ENCODE measurements at regions not wholly inside any gene's neighbourhood (a gene's known extent, or its start where the extent isn't known, plus 50 kb on each side); places are given as distances from the start of the nearest gene placed in this dataset.
"Not testable (repeated sequence)": the region's sequence is repeated elsewhere in the genome, so short reads cannot be mapped to it uniquely, and the experiment has no call there.

DNA sequence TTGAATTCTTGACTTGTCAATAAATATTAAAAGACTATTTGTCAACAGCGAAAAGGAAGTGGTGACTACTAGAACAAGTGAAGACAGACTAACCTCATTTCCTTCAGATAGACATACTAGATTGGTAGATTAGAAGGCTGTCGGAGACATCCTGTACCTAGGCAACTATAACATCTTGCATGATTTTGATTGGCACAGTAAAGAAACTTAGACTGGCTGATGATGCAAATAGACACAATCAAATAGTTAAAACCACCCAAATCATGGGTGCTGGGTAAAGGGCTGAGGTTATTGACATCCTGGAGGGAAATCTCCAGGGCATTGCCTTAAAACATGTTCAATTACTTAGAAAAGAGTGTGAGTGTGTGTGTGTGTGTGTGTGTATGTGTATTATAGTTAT, 85.9 kb upstream of the EDEM3 start:
- no peak for FAIRE-seq
- no peak for TF ChIP-seq POU2F2 (IDR thresholded peaks at IDR 0.05; ENCODE audit: low read depth, low read length)
- no peak for TF ChIP-seq TAF1 (IDR thresholded peaks at IDR 0.05; ENCODE audit: low read depth, low read length)
- no peak for TF ChIP-seq POLR2AphosphoS5 (IDR thresholded peaks at IDR 0.05; ENCODE audit: low read depth, low read length)
- no peak for TF ChIP-seq PAX5 (IDR thresholded peaks at IDR 0.05; ENCODE audit: insufficient read depth, low read length, severe bottlenecking)
- TF ChIP-seq SPI1 (IDR thresholded peaks at IDR 0.05; ENCODE audit: low read depth, low read length): no peak
- DNase-seq (ENCODE audit: insufficient read length, low spot score): no peak

DNA sequence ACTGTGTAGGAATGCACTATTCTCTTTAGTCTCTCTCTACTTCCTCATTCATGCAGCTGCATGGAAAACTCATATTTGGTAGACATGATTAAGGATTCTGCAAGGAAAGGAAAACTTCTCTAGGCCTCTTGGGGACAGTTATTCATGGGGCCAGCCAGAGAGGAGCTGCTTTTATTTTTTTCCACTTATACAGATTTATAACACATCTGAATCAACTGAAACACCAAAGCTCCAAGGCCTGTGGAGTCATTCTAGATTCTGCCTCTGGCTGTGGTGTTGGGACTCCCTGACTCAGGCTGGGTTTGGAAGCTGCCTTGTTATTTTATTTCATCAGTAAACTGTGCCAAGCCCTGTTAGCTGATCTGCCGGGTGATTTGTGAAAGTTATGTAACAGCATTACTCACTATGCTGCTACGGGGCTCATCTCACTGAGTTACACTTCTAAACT, 83.9 kb upstream of the EDEM3 start:
- FAIRE-seq (no peak), DNase-seq (ENCODE audit: insufficient read length, low spot score) (no peak)
- TF ChIP-seq TAF1 (IDR thresholded peaks at IDR 0.05; ENCODE audit: low read depth, low read length) (no peak), POLR2AphosphoS5 (IDR thresholded peaks at IDR 0.05; ENCODE audit: low read depth, low read length) (no peak), SPI1 (IDR thresholded peaks at IDR 0.05; ENCODE audit: low read depth, low read length) (no peak), PAX5 (IDR thresholded peaks at IDR 0.05; ENCODE audit: insufficient read depth, low read length, severe bottlenecking) (no peak), POU2F2 (IDR thresholded peaks at IDR 0.05; ENCODE audit: low read depth, low read length) (no peak), POLR2A (IDR thresholded peaks at IDR 0.05; ENCODE audit: low read depth, low read length) (no peak)

DNA sequence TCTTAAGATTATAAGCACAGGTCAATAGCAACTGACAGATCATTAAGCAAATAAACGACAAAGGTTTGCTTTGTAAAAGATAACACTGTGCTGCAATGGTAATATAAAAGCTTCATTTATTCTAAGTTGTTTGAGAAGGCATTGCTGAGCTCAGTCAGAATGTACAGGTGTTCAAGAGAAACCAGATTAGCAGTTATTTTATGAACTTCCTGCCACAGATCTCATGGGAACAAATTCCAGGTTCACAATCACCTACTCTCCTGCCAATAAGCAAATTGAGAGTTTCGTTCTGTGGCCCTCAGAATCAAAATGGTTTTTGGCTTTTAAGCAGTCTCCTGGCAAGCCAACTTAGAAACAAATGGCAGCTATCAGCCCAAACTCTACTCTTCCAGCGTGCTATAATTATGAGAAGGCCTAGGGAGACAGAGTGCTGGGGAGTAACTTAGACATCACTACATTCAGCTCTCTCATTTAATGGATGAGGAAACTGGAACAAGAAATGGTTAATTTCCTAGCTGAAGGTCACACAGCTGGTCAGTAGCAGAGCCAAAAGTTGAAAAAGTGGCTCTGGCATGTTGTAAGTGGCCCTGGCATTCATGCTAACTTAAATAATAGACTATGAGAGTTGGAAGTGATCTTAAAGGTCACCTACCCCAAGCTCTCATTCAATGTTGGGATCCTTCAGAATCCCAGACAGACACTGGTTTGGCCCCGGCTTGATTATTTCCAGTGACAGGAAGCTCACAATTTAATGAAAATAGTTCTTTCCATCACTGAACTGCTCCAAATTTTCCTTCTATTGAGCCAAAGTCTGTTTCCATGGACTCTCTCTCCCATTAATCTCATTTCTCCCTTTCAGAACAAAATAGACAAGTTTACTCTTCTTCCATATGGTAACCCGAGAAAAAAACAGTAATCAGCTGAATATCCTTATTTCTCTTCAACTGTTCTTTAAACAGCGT, 82.6 kb upstream of the EDEM3 start:
- TF ChIP-seq POLR2A (IDR thresholded peaks at IDR 0.05; ENCODE audit: low read depth, low read length): no peak
- TF ChIP-seq POLR2AphosphoS5 (IDR thresholded peaks at IDR 0.05; ENCODE audit: low read depth, low read length): no peak
- no peak for TF ChIP-seq TAF1 (IDR thresholded peaks at IDR 0.05; ENCODE audit: low read depth, low read length)
- no peak for TF ChIP-seq PAX5 (IDR thresholded peaks at IDR 0.05; ENCODE audit: insufficient read depth, low read length, severe bottlenecking)
- no peak for TF ChIP-seq SPI1 (IDR thresholded peaks at IDR 0.05; ENCODE audit: low read depth, low read length)
- TF ChIP-seq POU2F2 (IDR thresholded peaks at IDR 0.05; ENCODE audit: low read depth, low read length): no peak
- FAIRE-seq: peak; percentile 40
- no peak for DNase-seq (ENCODE audit: insufficient read length, low spot score)

DNA sequence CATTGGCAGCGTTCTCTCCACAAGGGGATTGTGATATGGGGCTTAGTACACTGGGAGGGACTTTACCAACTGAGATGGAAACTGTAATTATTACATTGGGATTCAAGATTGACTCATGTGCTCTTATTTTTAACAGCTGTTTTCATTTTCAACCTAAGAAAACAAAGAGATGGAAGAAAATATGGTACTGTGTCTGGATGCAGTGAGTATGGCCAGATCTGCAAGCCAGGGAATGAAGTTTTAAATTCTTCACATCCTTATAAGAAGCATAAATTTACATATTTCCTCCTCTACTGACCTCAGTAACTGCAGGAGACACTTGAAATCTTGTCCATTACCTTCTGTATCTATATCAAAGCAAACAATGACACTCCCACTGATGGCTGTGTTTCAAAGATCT, 81.5 kb upstream of the EDEM3 start:
- no peak for DNase-seq (ENCODE audit: insufficient read length, low spot score)
- no peak for FAIRE-seq
- TF ChIP-seq POLR2A (IDR thresholded peaks at IDR 0.05; ENCODE audit: low read depth, low read length) (no peak), POU2F2 (IDR thresholded peaks at IDR 0.05; ENCODE audit: low read depth, low read length) (no peak), SPI1 (IDR thresholded peaks at IDR 0.05; ENCODE audit: low read depth, low read length) (no peak), PAX5 (IDR thresholded peaks at IDR 0.05; ENCODE audit: insufficient read depth, low read length, severe bottlenecking) (no peak), TAF1 (IDR thresholded peaks at IDR 0.05; ENCODE audit: low read depth, low read length) (no peak), POLR2AphosphoS5 (IDR thresholded peaks at IDR 0.05; ENCODE audit: low read depth, low read length) (no peak)

DNA sequence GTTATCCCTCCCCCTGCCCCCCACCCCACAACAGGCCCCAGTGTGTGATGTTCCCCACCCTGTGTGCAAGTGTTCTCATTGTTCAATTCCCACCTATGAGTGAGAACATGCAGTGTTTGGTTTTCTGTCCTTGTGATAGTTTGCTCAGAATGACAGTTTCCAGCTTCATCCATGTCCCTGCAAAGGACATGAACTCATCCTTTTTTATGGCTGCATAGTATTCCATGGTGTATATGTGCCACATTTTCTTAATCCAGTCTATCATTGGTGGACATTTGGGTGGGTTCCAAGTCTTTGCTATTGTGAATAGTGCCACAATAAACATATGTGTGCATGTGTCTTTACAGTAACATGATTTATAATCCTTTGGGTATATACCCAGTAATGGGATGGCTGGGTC, 79.3 kb upstream of the EDEM3 start:
- not testable (repeated sequence) for DNase-seq (ENCODE audit: insufficient read length, low spot score); FAIRE-seq

DNA sequence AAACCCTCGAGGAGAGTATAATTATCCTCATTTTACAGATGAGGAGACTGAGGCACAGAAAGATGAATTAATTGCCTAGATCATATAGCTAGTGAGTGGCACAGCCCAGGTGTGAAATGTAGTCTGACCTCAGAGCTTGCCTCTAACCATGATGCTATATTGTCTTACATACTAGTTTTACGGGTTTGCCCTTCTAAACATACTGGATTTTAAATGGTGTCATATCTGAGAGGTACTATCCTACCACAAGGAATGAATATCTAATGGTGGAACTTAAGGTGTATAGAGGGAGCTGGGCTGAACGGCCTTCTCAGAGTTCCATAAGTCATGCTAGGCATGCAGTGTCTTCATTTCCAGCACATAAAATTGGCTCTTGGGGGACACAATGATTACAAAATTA, 77.9 kb upstream of the EDEM3 start:
- FAIRE-seq: no peak
- DNase-seq (ENCODE audit: insufficient read length, low spot score): no peak
- TF ChIP-seq PAX5 (IDR thresholded peaks at IDR 0.05; ENCODE audit: insufficient read depth, low read length, severe bottlenecking): no peak
- TF ChIP-seq POU2F2 (IDR thresholded peaks at IDR 0.05; ENCODE audit: low read depth, low read length): no peak
- TF ChIP-seq SPI1 (IDR thresholded peaks at IDR 0.05; ENCODE audit: low read depth, low read length): no peak
- TF ChIP-seq POLR2A (IDR thresholded peaks at IDR 0.05; ENCODE audit: low read depth, low read length): no peak
- TF ChIP-seq POLR2AphosphoS5 (IDR thresholded peaks at IDR 0.05; ENCODE audit: low read depth, low read length): no peak
- TF ChIP-seq TAF1 (IDR thresholded peaks at IDR 0.05; ENCODE audit: low read depth, low read length): no peak

DNA sequence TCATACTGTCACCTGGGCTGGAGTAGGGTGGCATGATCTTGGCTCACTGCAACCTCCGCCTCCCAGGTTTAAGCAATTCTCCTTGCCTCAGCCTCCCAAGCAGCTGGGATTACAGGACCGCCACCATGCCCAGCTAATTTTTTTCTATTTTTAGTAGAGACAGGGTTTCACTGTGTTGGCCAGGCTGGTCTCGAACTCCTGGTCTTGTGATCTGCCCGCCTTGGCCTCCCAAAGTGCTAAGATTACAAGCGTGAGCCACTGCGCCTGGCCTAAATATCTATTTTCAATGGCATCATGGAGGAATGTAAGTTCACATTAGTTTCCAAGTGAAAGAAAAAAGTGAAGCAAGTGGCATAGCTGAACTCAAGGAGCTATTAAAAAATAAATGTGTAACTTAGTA, 74.8 kb upstream of the EDEM3 start:
- not testable (repeated sequence) for FAIRE-seq; DNase-seq (ENCODE audit: insufficient read length, low spot score)

DNA sequence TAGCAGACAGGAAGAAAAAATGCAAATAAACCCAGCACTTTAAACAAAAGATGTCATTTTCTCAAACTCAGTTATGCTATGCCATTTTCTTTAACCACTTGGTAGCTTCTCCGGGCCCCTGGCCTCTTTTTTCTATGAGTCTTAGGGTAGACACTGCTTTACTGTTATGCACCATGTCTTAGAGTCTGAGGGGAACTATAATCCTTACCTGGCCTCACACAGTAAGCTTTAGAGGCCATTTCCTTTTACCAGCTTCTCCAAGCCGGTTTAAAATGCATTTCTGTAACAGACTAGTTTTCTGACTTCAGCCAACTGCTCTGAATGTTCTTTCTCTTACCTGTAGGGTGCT, 73.7 kb upstream of the EDEM3 start:
- DNase-seq (ENCODE audit: insufficient read length, low spot score) (no peak), FAIRE-seq (no peak)
- TF ChIP-seq POLR2AphosphoS5 (IDR thresholded peaks at IDR 0.05; ENCODE audit: low read depth, low read length) (no peak), POU2F2 (IDR thresholded peaks at IDR 0.05; ENCODE audit: low read depth, low read length) (no peak), TAF1 (IDR thresholded peaks at IDR 0.05; ENCODE audit: low read depth, low read length) (no peak)

DNA sequence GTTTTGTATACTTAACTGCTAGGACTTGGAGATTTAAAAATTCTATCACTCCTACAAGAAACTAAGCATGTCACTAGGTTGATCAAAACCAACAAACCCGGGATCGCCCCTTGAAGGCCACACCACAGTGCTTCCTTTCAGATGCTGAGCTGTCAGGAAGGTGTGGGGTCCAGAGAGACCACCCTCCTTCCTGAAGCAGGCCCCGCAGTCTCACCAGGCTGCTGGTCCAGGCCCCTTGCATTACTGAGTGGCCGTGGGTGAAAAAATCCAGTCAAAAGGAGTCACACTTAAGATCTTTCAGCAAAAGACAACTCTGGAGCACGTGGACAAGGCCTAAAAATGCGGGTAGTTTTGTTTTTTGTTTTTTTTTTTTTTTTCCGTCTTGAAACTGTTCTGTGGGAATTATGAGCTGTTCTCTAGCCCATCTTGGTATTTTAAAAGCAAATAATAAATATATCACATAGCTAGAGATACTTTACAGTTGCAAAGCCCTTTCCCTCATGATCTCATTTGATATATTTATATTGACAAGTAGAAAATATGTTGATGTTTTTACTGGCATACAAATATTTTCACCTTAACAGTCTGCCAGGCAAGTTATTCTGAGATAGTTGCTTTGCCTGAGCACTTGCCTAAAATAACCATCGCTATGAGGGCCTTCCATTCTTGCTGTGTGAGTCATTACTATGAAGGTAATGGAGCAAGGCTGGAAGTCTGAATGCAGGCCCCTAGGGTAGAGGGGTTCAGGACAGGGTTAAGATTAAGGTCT, 73.1 kb upstream of the EDEM3 start:
- DNase-seq (ENCODE audit: insufficient read length, low spot score): no peak
- FAIRE-seq: no peak
- TF ChIP-seq PAX5 (IDR thresholded peaks at IDR 0.05; ENCODE audit: insufficient read depth, low read length, severe bottlenecking): no peak
- TF ChIP-seq TAF1 (IDR thresholded peaks at IDR 0.05; ENCODE audit: low read depth, low read length): no peak
- no peak for TF ChIP-seq POU2F2 (IDR thresholded peaks at IDR 0.05; ENCODE audit: low read depth, low read length)
- no peak for TF ChIP-seq SPI1 (IDR thresholded peaks at IDR 0.05; ENCODE audit: low read depth, low read length)
- TF ChIP-seq POLR2AphosphoS5 (IDR thresholded peaks at IDR 0.05; ENCODE audit: low read depth, low read length): no peak
- no peak for TF ChIP-seq POLR2A (IDR thresholded peaks at IDR 0.05; ENCODE audit: low read depth, low read length)

DNA sequence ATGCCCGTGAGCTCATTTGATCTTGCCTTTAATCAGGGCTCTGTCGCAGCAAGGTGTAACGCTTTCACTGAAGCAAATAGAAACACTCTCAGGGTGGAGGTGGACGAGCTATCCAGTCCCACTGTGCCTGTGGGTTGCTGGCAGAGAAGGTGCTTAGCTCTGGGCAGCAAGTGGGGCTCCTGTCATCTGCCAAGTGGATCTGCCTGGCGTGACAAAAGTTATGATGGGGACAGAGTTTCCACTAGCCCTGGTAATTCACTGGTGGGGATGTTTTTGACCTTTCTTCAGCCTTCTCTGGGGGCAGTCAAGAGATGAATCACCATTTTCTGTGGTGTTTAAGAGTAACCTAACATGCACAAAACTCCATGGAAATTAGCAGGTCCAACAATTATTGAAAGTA, 71.3 kb upstream of the EDEM3 start:
- DNase-seq (ENCODE audit: insufficient read length, low spot score) (no peak), FAIRE-seq (no peak)
- TF ChIP-seq POLR2A (IDR thresholded peaks at IDR 0.05; ENCODE audit: low read depth, low read length) (no peak), PAX5 (IDR thresholded peaks at IDR 0.05; ENCODE audit: insufficient read depth, low read length, severe bottlenecking) (no peak), POU2F2 (IDR thresholded peaks at IDR 0.05; ENCODE audit: low read depth, low read length) (no peak), TAF1 (IDR thresholded peaks at IDR 0.05; ENCODE audit: low read depth, low read length) (no peak), SPI1 (IDR thresholded peaks at IDR 0.05; ENCODE audit: low read depth, low read length) (no peak), POLR2AphosphoS5 (IDR thresholded peaks at IDR 0.05; ENCODE audit: low read depth, low read length) (no peak)

Measured in GM12891 (cell line).